Liver (tissue), 7 donors: ENCODE measurements at regions not wholly inside any gene's neighbourhood (a gene's known extent, or its start where the extent isn't known, plus 50 kb on each side); places are given as distances from the start of the nearest gene placed in this dataset.

Experiments
- DNase-seq: peaks from one replicate; pipeline ENCODE4 v3.0.0-alpha.2; 2017; ENCODE audit warnings: low spot score
- H3K27ac ChIP-seq, 2 donors: one replicate each; pipeline ENCODE4 v1.7.0; 2013; ENCODE audit warnings: inconsistent platforms in 2 of 2, low read length in 2 of 2, control low read depth in 1 of 2, low read depth in 1 of 2, mild to moderate bottlenecking in 1 of 2
- H3K27me3 ChIP-seq, 4 donors: one replicate each; pipeline versions ENCODE4 v1.6.1 to v1.7.0; 2013; ENCODE audit warnings: low read length in 3 of 4, inconsistent platforms in 1 of 4, mild to moderate bottlenecking in 1 of 4, moderate library complexity in 1 of 4; ENCODE audit not compliant: control insufficient read depth in 4 of 4, insufficient read depth in 4 of 4
- H3K36me3 ChIP-seq, 4 donors: one replicate each; pipeline versions ENCODE4 v1.6.1 to v1.7.0; 2013; ENCODE audit warnings: low read length in 3 of 4, mild to moderate bottlenecking in 3 of 4, low read depth in 1 of 4, moderate library complexity in 1 of 4; ENCODE audit not compliant: control insufficient read depth in 4 of 4, insufficient read depth in 3 of 4
- H3K4me1 ChIP-seq, 4 donors: one replicate each; pipeline versions ENCODE4 v1.6.1 to v1.7.0; 2013; ENCODE audit warnings: low read length in 3 of 4, mild to moderate bottlenecking in 3 of 4, moderate library complexity in 1 of 4; ENCODE audit not compliant: control insufficient read depth in 4 of 4, insufficient read depth in 4 of 4
- H3K4me3 ChIP-seq, 3 donors: one replicate each; pipeline versions ENCODE4 v1.6.1 to v1.7.0; 2013; ENCODE audit warnings: low read length in 3 of 3, control low read depth in 1 of 3, low read depth in 1 of 3, mild to moderate bottlenecking in 1 of 3
- H3K9ac ChIP-seq, 2 donors: one replicate each; pipeline ENCODE4 v1.7.0; 2013; ENCODE audit warnings: low read length in 2 of 2, mild to moderate bottlenecking in 2 of 2, moderate library complexity in 2 of 2, control low read depth in 1 of 2, low read depth in 1 of 2
- H3K9me3 ChIP-seq, 4 donors: one replicate each; pipeline versions ENCODE4 v1.6.1 to v1.7.0; 2013; ENCODE audit warnings: low read length in 3 of 4; ENCODE audit not compliant: control insufficient read depth in 4 of 4
- ATF3 ChIP-seq: IDR thresholded peaks from 2 replicates; pipeline ENCODE4 v1.6.1; 2016; ENCODE audit warnings: antibody characterized with exemption
- CTCF ChIP-seq: fragments of 150-350 bp; IDR thresholded peaks from 2 replicates; pipeline ENCODE4 v1.5.1; 2017; ENCODE audit warnings: improper control_type of control experiment, low read depth, low read length; ENCODE audit not compliant: missing input control
- EGR1 ChIP-seq, 2 donors: IDR thresholded peaks; 2 replicates each; pipeline ENCODE4 v1.6.1; 2016 to 2018; ENCODE audit warnings: antibody characterized with exemption in 2 of 2, low read depth in 2 of 2
- FOXA1 ChIP-seq: IDR thresholded peaks from 2 replicates; pipeline ENCODE4 v1.6.1; 2016; ENCODE audit warnings: antibody characterized with exemption
- FOXA2 ChIP-seq: IDR thresholded peaks from 2 replicates; pipeline ENCODE4 v1.6.1; 2016; ENCODE audit warnings: antibody characterized with exemption
- GABPA ChIP-seq, 2 donors: IDR thresholded peaks in 1 of 2; conservative IDR thresholded peaks in 1 of 2; 2 replicates each; pipeline ENCODE4 v1.6.1; 2016; ENCODE audit warnings: antibody characterized with exemption in 2 of 2, mild to moderate bottlenecking in 1 of 2, moderate library complexity in 1 of 2
- HNF4A ChIP-seq, 2 donors: conservative IDR thresholded peaks; 2 replicates each; pipeline ENCODE4 v1.6.1; 2016; ENCODE audit warnings: antibody characterized with exemption in 2 of 2, mild to moderate bottlenecking in 2 of 2
- HNF4G ChIP-seq: IDR thresholded peaks from 2 replicates; pipeline ENCODE4 v1.6.1; 2016; ENCODE audit warnings: antibody characterized with exemption
- JUND ChIP-seq, 2 donors: IDR thresholded peaks; 2 replicates each; pipeline ENCODE4 v1.6.1; 2016; ENCODE audit warnings: antibody characterized with exemption in 2 of 2
- MAX ChIP-seq: IDR thresholded peaks from 2 replicates; pipeline ENCODE4 v1.6.1; 2016; ENCODE audit warnings: antibody characterized with exemption
- NR2F2 ChIP-seq: IDR thresholded peaks from 2 replicates; pipeline ENCODE4 v1.6.1; 2016; ENCODE audit warnings: antibody characterized with exemption
- RAD21 ChIP-seq, 2 donors: IDR thresholded peaks; 2 replicates each; pipeline ENCODE4 v1.6.1; 2016; ENCODE audit warnings: antibody characterized with exemption in 2 of 2, mild to moderate bottlenecking in 2 of 2
- REST ChIP-seq: IDR thresholded peaks from 2 replicates; pipeline ENCODE4 v1.6.1; 2016; ENCODE audit warnings: antibody characterized with exemption, mild to moderate bottlenecking
- RXRA ChIP-seq, 2 donors: IDR thresholded peaks; 2 replicates each; pipeline ENCODE4 v1.6.1; 2017 to 2018; ENCODE audit warnings: antibody characterized with exemption in 2 of 2, mild to moderate bottlenecking in 1 of 2
- SP1 ChIP-seq: IDR thresholded peaks from 2 replicates; pipeline ENCODE4 v1.6.1; 2018; ENCODE audit warnings: antibody characterized with exemption, mild to moderate bottlenecking
- TAF1 ChIP-seq: conservative IDR thresholded peaks from 2 replicates; pipeline ENCODE4 v1.6.1; 2016; ENCODE audit warnings: antibody characterized with exemption, mild to moderate bottlenecking
- YY1 ChIP-seq: IDR thresholded peaks from 2 replicates; pipeline ENCODE4 v1.6.1; 2016; ENCODE audit warnings: antibody characterized with exemption, mild to moderate bottlenecking
- ZBTB33 ChIP-seq: IDR thresholded peaks from 2 replicates; pipeline ENCODE4 v1.6.1; 2016; ENCODE audit warnings: antibody characterized with exemption
- donor health status: healthy.
- donor health status: healthy.
- donor health status: healthy.
- donor health status: healthy.

GRCh38 chr14:38567703-38568102 lies 311.8 kb upstream of the CLEC14A start:
- Histone ChIP-seq H3K4me1 (no peaks in the 10 kb centered on the region), H3K36me3 (no peaks in the 10 kb centered on the region), H3K4me3 (no peak overlapping the region), H3K9ac (no peak overlapping the region), H3K27ac (no peak overlapping the region), H3K27me3 (no peaks in the 10 kb centered on the region), H3K9me3 (no peaks in the 10 kb centered on the region)
- DNase-seq: no peak
- no peak for TF ChIP-seq ZBTB33
- no peak for TF ChIP-seq MAX
- TF ChIP-seq SP1: no peak
- TF ChIP-seq EGR1 (IDR thresholded peaks at IDR 0.05; ENCODE audit: low read depth in 2 of 2): no peak
- TF ChIP-seq HNF4G: no peak
- no peak for TF ChIP-seq TAF1
- no peak for TF ChIP-seq GABPA (IDR thresholded peaks at IDR 0.05 in 1 of 2, conservative IDR thresholded peaks at IDR 0.05 in 1 of 2)
- TF ChIP-seq RXRA (IDR thresholded peaks at IDR 0.05): no peak
- TF ChIP-seq FOXA2: no peak
- no peak for TF ChIP-seq JUND (IDR thresholded peaks at IDR 0.05)
- no peak for TF ChIP-seq YY1
- no peak for TF ChIP-seq CTCF
- TF ChIP-seq REST: no peak
- no peak for TF ChIP-seq NR2F2
- TF ChIP-seq FOXA1: no peak
- no peak for TF ChIP-seq HNF4A (conservative IDR thresholded peaks at IDR 0.05)
- no peak for TF ChIP-seq RAD21 (IDR thresholded peaks at IDR 0.05)
- TF ChIP-seq ATF3: no peak

- Histone ChIP-seq H3K27ac (no peak overlapping the region), H3K4me1 (no peaks in the 10 kb centered on the region), H3K9ac (no peak overlapping the region), H3K9me3 (peaks cover 0 to 7% (median 3%) of the 10 kb centered on the region in 4 donors), H3K4me3 (no peak overlapping the region), H3K27me3 (no peaks in the 10 kb centered on the region), H3K36me3 (no peaks in the 10 kb centered on the region)
- no peak for TF ChIP-seq SP1
- TF ChIP-seq RXRA (IDR thresholded peaks at IDR 0.05): no peak
- DNase-seq: no peak
Measured at GRCh38 chr14:38561657-38562056, 305.8 kb upstream of the CLEC14A start.
